Keratinocyte (primary cell): ENCODE measurements at regions not wholly inside any gene's neighbourhood (a gene's known extent, or its start where the extent isn't known, plus 50 kb on each side); places are given as distances from the start of the nearest gene placed in this dataset.

Experiments
- DNase-seq: peaks from one replicate; pipeline ENCODE4 v3.0.0-alpha.2; 2011; ENCODE audit warnings: low read depth, missing footprints, low spot score
- FAIRE-seq: peaks from 2 replicates; lab custom pipeline; 2011; peaks lifted over from hg19 to GRCh38; lab: Jason Lieb, UNC
- H2AFZ ChIP-seq: 2 replicates; pipeline ENCODE4 v1.6.0; 2012; ENCODE audit warnings: low read length, control low read depth, inconsistent platforms; ENCODE audit not compliant: control insufficient read depth
- H3K27ac ChIP-seq: 2 replicates; pipeline ENCODE4 v1.5.1; 2011; ENCODE audit warnings: low read length; ENCODE audit not compliant: control insufficient read depth, insufficient read depth
- H3K27me3 ChIP-seq: 3 replicates; pipeline ENCODE4 v1.6.0; 2011; ENCODE audit warnings: low read length; ENCODE audit not compliant: control insufficient read depth, insufficient read depth; ENCODE audit errors: extremely low read depth
- H3K36me3 ChIP-seq, 2 experiments: 2 replicates in 1 of 2; 3 replicates in 1 of 2; pipeline ENCODE4 v1.5.1; 2011; ENCODE audit warnings: low read length in 2 of 2, mild to moderate bottlenecking in 1 of 2; ENCODE audit not compliant: control insufficient read depth in 2 of 2, insufficient read depth in 2 of 2; ENCODE audit errors: extremely low read depth in 1 of 2
- H3K4me1 ChIP-seq: 3 replicates; pipeline ENCODE4 v1.5.1; 2011; ENCODE audit warnings: low read length; ENCODE audit not compliant: control insufficient read depth, insufficient read depth; ENCODE audit errors: extremely low read depth
- H3K4me2 ChIP-seq: 3 replicates; pipeline ENCODE4 v1.6.0; 2011; ENCODE audit warnings: low read depth, low read length; ENCODE audit not compliant: control insufficient read depth, insufficient read depth; ENCODE audit errors: extremely low read depth
- H3K4me3 ChIP-seq, 3 experiments: fragments of 200-600 bp in 1 of 3; sonication (generic) in 1 of 3; 2 replicates in 2 of 3; 3 replicates in 1 of 3; pipeline ENCODE4 v1.5.1; 2011 to 2016; ENCODE audit warnings: low read length in 3 of 3, mild to moderate bottlenecking in 3 of 3, control low read depth in 2 of 3, inconsistent platforms in 1 of 3, low read depth in 1 of 3, mixed read lengths in 1 of 3, mixed run types in 1 of 3, moderate library complexity in 1 of 3; ENCODE audit not compliant: control insufficient read depth in 2 of 3, insufficient read depth in 2 of 3; ENCODE audit errors: extremely low read depth in 1 of 3
- H3K79me2 ChIP-seq: 2 replicates; pipeline ENCODE4 v1.6.0; 2012; ENCODE audit warnings: low read length; ENCODE audit not compliant: control insufficient read depth, insufficient read depth
- H3K9ac ChIP-seq: 3 replicates; pipeline ENCODE4 v1.6.0; 2011; ENCODE audit warnings: low read length; ENCODE audit not compliant: control insufficient read depth, insufficient read depth; ENCODE audit errors: extremely low read depth
- H3K9me1 ChIP-seq: 3 replicates; pipeline ENCODE4 v1.6.0; 2011; ENCODE audit warnings: low read length; ENCODE audit not compliant: control insufficient read depth, insufficient read depth; ENCODE audit errors: extremely low read depth
- H3K9me3 ChIP-seq: 2 replicates; pipeline ENCODE4 v1.5.1; 2012; ENCODE audit warnings: low read depth, low read length; ENCODE audit not compliant: control insufficient read depth
- H4K20me1 ChIP-seq: 3 replicates; pipeline ENCODE4 v1.6.0; 2011; ENCODE audit warnings: low read length; ENCODE audit not compliant: control insufficient read depth, insufficient read depth; ENCODE audit errors: extremely low read depth
- CTCF ChIP-seq, 3 experiments: IDR thresholded peaks in 1 of 3; conservative IDR thresholded peaks in 1 of 3; optimal IDR thresholded peaks in 1 of 3; 2 replicates in 2 of 3; 3 replicates in 1 of 3; pipeline versions ENCODE3 to v1.5.1; 2011; ENCODE audit warnings: low read length in 3 of 3, mild to moderate bottlenecking in 3 of 3, moderate library complexity in 2 of 3, control low read depth in 1 of 3, inconsistent platforms in 1 of 3; ENCODE audit not compliant: insufficient read depth in 2 of 3; ENCODE audit errors: extremely low read depth in 1 of 3
- EZH2 ChIP-seq: IDR thresholded peaks from one replicate; pipeline ENCODE4 v1.6.1; 2012; ENCODE audit warnings: inconsistent platforms, mild to moderate bottlenecking, low read length, moderate library complexity
- dilution Hi-C: fragments of 300-500 bp; cut with MboI; formaldehyde crosslinking; loops from one replicate; pipeline ENCODE4 v1.7.0; 2020; ENCODE audit warnings: low sequenced_read_pairs; ENCODE audit not compliant: extremely low pct_ligation_motif_present

- H3K4me1 ChIP-seq: no peaks in the 10 kb centered on the region
- dilution Hi-C loops: no loop called here
- H3K79me2 ChIP-seq: no peaks in the 10 kb centered on the region
- H4K20me1 ChIP-seq: no peaks in the 10 kb centered on the region
- no peak overlapping the region for H3K27ac ChIP-seq
- H3K27me3 ChIP-seq: peaks cover 7% of the 10 kb centered on the region
- FAIRE-seq (no peak), DNase-seq (no peak)
- TF ChIP-seq EZH2 (no peak), CTCF (optimal IDR thresholded peaks at IDR 0.05 in 1 of 3, IDR thresholded peaks at IDR 0.05 in 1 of 3, conservative IDR thresholded peaks at IDR 0.05 in 1 of 3; ENCODE audit: extremely low read depth in 1 of 3, insufficient read depth in 2 of 3, low read length in 3 of 3) (no peak)
- no peak overlapping the region for H3K4me3 ChIP-seq
- H3K4me2 ChIP-seq: no peak overlapping the region
- H3K36me3 ChIP-seq: no peaks in the 10 kb centered on the region
- no peak overlapping the region for H3K9ac ChIP-seq
- H3K9me3 ChIP-seq: no peaks in the 10 kb centered on the region
- no peaks in the 10 kb centered on the region for H3K9me1 ChIP-seq
- no peak overlapping the region for H2AFZ ChIP-seq
Observed at GRCh38 chr9:107079589-107079988, 203.5 kb upstream of the RAD23B start.

- TF ChIP-seq CTCF (optimal IDR thresholded peaks at IDR 0.05 in 1 of 3, IDR thresholded peaks at IDR 0.05 in 1 of 3, conservative IDR thresholded peaks at IDR 0.05 in 1 of 3; ENCODE audit: extremely low read depth in 1 of 3, insufficient read depth in 2 of 3, low read length in 3 of 3) (no peak), EZH2 (no peak)
- dilution Hi-C loops: no loop called here
- H3K4me1 ChIP-seq: no peaks in the 10 kb centered on the region
- H4K20me1 ChIP-seq: no peaks in the 10 kb centered on the region
- peaks cover 7% of the 10 kb centered on the region for H3K27me3 ChIP-seq
- no peaks in the 10 kb centered on the region for H3K36me3 ChIP-seq
- H3K9ac ChIP-seq: no peak overlapping the region
- DNase-seq: no peak
- no peak overlapping the region for H3K27ac ChIP-seq
- H3K9me1 ChIP-seq: no peaks in the 10 kb centered on the region
- no peak overlapping the region for H2AFZ ChIP-seq
- no peaks in the 10 kb centered on the region for H3K79me2 ChIP-seq
- no peak overlapping the region for H3K4me2 ChIP-seq
- H3K9me3 ChIP-seq: no peaks in the 10 kb centered on the region
- no peak overlapping the region for H3K4me3 ChIP-seq
- no peak for FAIRE-seq
Observed at GRCh38 chr9:107080130-107080529, 202.9 kb upstream of the RAD23B start.
